ENCODE measurements at regions not wholly inside any gene's neighbourhood (a gene's known extent, or its start where the extent isn't known, plus 50 kb on each side); places are given as distances from the start of the nearest gene placed in this dataset.

GRCh38 chr17:21823090-21823489, 130.8 kb downstream of the KCNJ18 start:
- no peak overlapping the region for H3K9ac ChIP-seq (ENCODE audit: low read length)
- H3K23ac ChIP-seq (ENCODE audit: low read length), result no peak overlapping the region
- H4K8ac ChIP-seq (ENCODE audit: low read depth, low read length), result no peak overlapping the region
- H2BK120ac ChIP-seq (ENCODE audit: low read depth, low read length), result no peak overlapping the region
- no peak overlapping the region for H3K18ac ChIP-seq (ENCODE audit: low read length)
- H3K27ac ChIP-seq (ENCODE audit: low read depth, low read length), result no peak overlapping the region
- no peaks in the 10 kb centered on the region for H3K79me2 ChIP-seq (ENCODE audit: control insufficient read depth, insufficient read depth, low read length)
- no peak overlapping the region for H2AK5ac ChIP-seq (ENCODE audit: low read length)
- no peak overlapping the region for H3K4me3 ChIP-seq (ENCODE audit: low read length)
- no peak overlapping the region for H3K56ac ChIP-seq (ENCODE audit: low read length)
- no peak overlapping the region for H2BK15ac ChIP-seq (replicated peaks; ENCODE audit: low read depth)
- no peaks in the 10 kb centered on the region for H3K36me3 ChIP-seq (ENCODE audit: control insufficient read depth, insufficient read depth, low read length)
- no peak overlapping the region for H2BK5ac ChIP-seq (ENCODE audit: low read length)
- H4K5ac ChIP-seq (ENCODE audit: low read length), result no peak overlapping the region
- WGBS (ENCODE audit: extremely low coverage, insufficient coverage, low lambda C conversion rate), result no CpG with 5 or more reads among the region's 1 CpG
- H3K79me1 ChIP-seq (ENCODE audit: low read length), result no peaks in the 10 kb centered on the region
- H3K4ac ChIP-seq (ENCODE audit: low read depth, low read length), result no peak overlapping the region
- DNase-seq, result no peak
- no peak overlapping the region for H3K4me2 ChIP-seq (ENCODE audit: low read length)
- H3K27me3 ChIP-seq (ENCODE audit: insufficient read depth, low read length, poor library complexity), result peaks cover 2% of the 10 kb centered on the region
- H3K4me1 ChIP-seq (ENCODE audit: control insufficient read depth, low read depth, low read length), result no peaks in the 10 kb centered on the region

- no peaks in the 10 kb centered on the region for H3K79me1 ChIP-seq (ENCODE audit: low read length)
- H2BK5ac ChIP-seq (ENCODE audit: low read length), result no peak overlapping the region
- H2AK5ac ChIP-seq (ENCODE audit: low read length), result no peak overlapping the region
- H3K27ac ChIP-seq (ENCODE audit: low read depth, low read length), result no peak overlapping the region
- DNase-seq, result no peak
- no peaks in the 10 kb centered on the region for H3K79me2 ChIP-seq (ENCODE audit: control insufficient read depth, insufficient read depth, low read length)
- no peak overlapping the region for H3K4me2 ChIP-seq (ENCODE audit: low read length)
- H3K23ac ChIP-seq (ENCODE audit: low read length), result no peak overlapping the region
- no peak overlapping the region for H4K5ac ChIP-seq (ENCODE audit: low read length)
- peaks cover 2% of the 10 kb centered on the region for H3K27me3 ChIP-seq (ENCODE audit: insufficient read depth, low read length, poor library complexity)
- no peak overlapping the region for H2BK120ac ChIP-seq (ENCODE audit: low read depth, low read length)
- H3K9ac ChIP-seq (ENCODE audit: low read length), result no peak overlapping the region
- no peak overlapping the region for H3K4me3 ChIP-seq (ENCODE audit: low read length)
- WGBS (ENCODE audit: extremely low coverage, insufficient coverage, low lambda C conversion rate), result no CpG with 5 or more reads among the region's 4 CpGs
- no peak overlapping the region for H3K56ac ChIP-seq (ENCODE audit: low read length)
- H4K8ac ChIP-seq (ENCODE audit: low read depth, low read length), result no peak overlapping the region
- no peaks in the 10 kb centered on the region for H3K4me1 ChIP-seq (ENCODE audit: control insufficient read depth, low read depth, low read length)
- H3K36me3 ChIP-seq (ENCODE audit: control insufficient read depth, insufficient read depth, low read length), result no peaks in the 10 kb centered on the region
- no peak overlapping the region for H2BK15ac ChIP-seq (replicated peaks; ENCODE audit: low read depth)
- no peak overlapping the region for H3K4ac ChIP-seq (ENCODE audit: low read depth, low read length)
- H3K18ac ChIP-seq (ENCODE audit: low read length), result no peak overlapping the region
These were observed 131.3 kb downstream of the KCNJ18 start for GRCh38 chr17:21823643-21824042.

GRCh38 chr17:21841839-21842238, 149.5 kb downstream of the KCNJ18 start:
- Histone ChIP-seq H3K9ac (ENCODE audit: low read length) (no peak overlapping the region), H3K23ac (ENCODE audit: low read length) (no peak overlapping the region), H2BK120ac (ENCODE audit: low read depth, low read length) (no peak overlapping the region), H3K36me3 (ENCODE audit: control insufficient read depth, insufficient read depth, low read length) (no peaks in the 10 kb centered on the region), H3K4me1 (ENCODE audit: control insufficient read depth, low read depth, low read length) (no peaks in the 10 kb centered on the region), H3K56ac (ENCODE audit: low read length) (no peak overlapping the region), H3K27me3 (ENCODE audit: insufficient read depth, low read length, poor library complexity) (no peaks in the 10 kb centered on the region), H3K79me2 (ENCODE audit: control insufficient read depth, insufficient read depth, low read length) (no peaks in the 10 kb centered on the region), H3K18ac (ENCODE audit: low read length) (no peak overlapping the region), H3K4me3 (ENCODE audit: low read length) (no peak overlapping the region), H3K4ac (ENCODE audit: low read depth, low read length) (no peak overlapping the region), H4K5ac (ENCODE audit: low read length) (no peak overlapping the region), H3K27ac (ENCODE audit: low read depth, low read length) (no peak overlapping the region), H3K79me1 (ENCODE audit: low read length) (no peaks in the 10 kb centered on the region), H3K4me2 (ENCODE audit: low read length) (no peak overlapping the region), H2AK5ac (ENCODE audit: low read length) (no peak overlapping the region), H2BK5ac (ENCODE audit: low read length) (no peak overlapping the region), H4K8ac (ENCODE audit: low read depth, low read length) (no peak overlapping the region), H2BK15ac (replicated peaks; ENCODE audit: low read depth) (no peak overlapping the region)
- no CpG with 5 or more reads among the region's 49 CpGs for WGBS (ENCODE audit: extremely low coverage, insufficient coverage, low lambda C conversion rate)
- no peak for DNase-seq

GRCh38 chr17:21842332-21843317, 150.3 kb downstream of the KCNJ18 start:
- H3K4me3 ChIP-seq (ENCODE audit: low read length), result no peak overlapping the region
- no peaks in the 10 kb centered on the region for H3K4me1 ChIP-seq (ENCODE audit: control insufficient read depth, low read depth, low read length)
- no CpG with 5 or more reads among the region's 136 CpGs for WGBS (ENCODE audit: extremely low coverage, insufficient coverage, low lambda C conversion rate)
- DNase-seq, result no peak
- H3K27me3 ChIP-seq (ENCODE audit: insufficient read depth, low read length, poor library complexity), result no peaks in the 10 kb centered on the region
- no peak overlapping the region for H3K27ac ChIP-seq (ENCODE audit: low read depth, low read length)
- H3K4me2 ChIP-seq (ENCODE audit: low read length), result no peak overlapping the region
- H2BK5ac ChIP-seq (ENCODE audit: low read length), result no peak overlapping the region
- H4K5ac ChIP-seq (ENCODE audit: low read length), result no peak overlapping the region
- H2BK120ac ChIP-seq (ENCODE audit: low read depth, low read length), result no peak overlapping the region
- no peak overlapping the region for H3K18ac ChIP-seq (ENCODE audit: low read length)
- no peaks in the 10 kb centered on the region for H3K79me2 ChIP-seq (ENCODE audit: control insufficient read depth, insufficient read depth, low read length)
- no peak overlapping the region for H3K56ac ChIP-seq (ENCODE audit: low read length)
- H3K23ac ChIP-seq (ENCODE audit: low read length), result no peak overlapping the region
- H3K36me3 ChIP-seq (ENCODE audit: control insufficient read depth, insufficient read depth, low read length), result no peaks in the 10 kb centered on the region
- no peak overlapping the region for H3K9ac ChIP-seq (ENCODE audit: low read length)
- H4K8ac ChIP-seq (ENCODE audit: low read depth, low read length), result no peak overlapping the region
- no peak overlapping the region for H2BK15ac ChIP-seq (replicated peaks; ENCODE audit: low read depth)
- H2AK5ac ChIP-seq (ENCODE audit: low read length), result no peak overlapping the region
- H3K79me1 ChIP-seq (ENCODE audit: low read length), result no peaks in the 10 kb centered on the region
- H3K4ac ChIP-seq (ENCODE audit: low read depth, low read length), result no peak overlapping the region

GRCh38 chr17:21843318-21843865, 151.1 kb downstream of the KCNJ18 start:
- no peak overlapping the region for H3K27ac ChIP-seq (ENCODE audit: low read depth, low read length)
- no peaks in the 10 kb centered on the region for H3K79me1 ChIP-seq (ENCODE audit: low read length)
- no peak overlapping the region for H3K4me3 ChIP-seq (ENCODE audit: low read length)
- no peak overlapping the region for H3K4ac ChIP-seq (ENCODE audit: low read depth, low read length)
- H3K4me1 ChIP-seq (ENCODE audit: control insufficient read depth, low read depth, low read length), result no peaks in the 10 kb centered on the region
- no peak overlapping the region for H3K23ac ChIP-seq (ENCODE audit: low read length)
- no peaks in the 10 kb centered on the region for H3K36me3 ChIP-seq (ENCODE audit: control insufficient read depth, insufficient read depth, low read length)
- H2AK5ac ChIP-seq (ENCODE audit: low read length), result no peak overlapping the region
- DNase-seq, result no peak
- H3K27me3 ChIP-seq (ENCODE audit: insufficient read depth, low read length, poor library complexity), result no peaks in the 10 kb centered on the region
- no peak overlapping the region for H3K4me2 ChIP-seq (ENCODE audit: low read length)
- H4K8ac ChIP-seq (ENCODE audit: low read depth, low read length), result no peak overlapping the region
- H2BK120ac ChIP-seq (ENCODE audit: low read depth, low read length), result no peak overlapping the region
- no peak overlapping the region for H3K18ac ChIP-seq (ENCODE audit: low read length)
- no peak overlapping the region for H3K9ac ChIP-seq (ENCODE audit: low read length)
- no peak overlapping the region for H3K56ac ChIP-seq (ENCODE audit: low read length)
- H2BK5ac ChIP-seq (ENCODE audit: low read length), result no peak overlapping the region
- H2BK15ac ChIP-seq (replicated peaks; ENCODE audit: low read depth), result no peak overlapping the region
- no peak overlapping the region for H4K5ac ChIP-seq (ENCODE audit: low read length)
- no peaks in the 10 kb centered on the region for H3K79me2 ChIP-seq (ENCODE audit: control insufficient read depth, insufficient read depth, low read length)
- no CpG with 5 or more reads among the region's 75 CpGs for WGBS (ENCODE audit: extremely low coverage, insufficient coverage, low lambda C conversion rate)

Data from mesendoderm (in vitro differentiated cells).